Superior temporal gyrus (tissue), 1 donor: ENCODE measurements at regions not wholly inside any gene's neighbourhood (a gene's known extent, or its start where the extent isn't known, plus 50 kb on each side); places are given as distances from the start of the nearest gene placed in this dataset.
"Not testable (repeated sequence)": the region's sequence is repeated elsewhere in the genome, so short reads cannot be mapped to it uniquely, and the experiment has no call there.

Experiments used
- DNase-seq: peaks from one replicate; pipeline ENCODE4 v3.0.0-alpha.2; 2016; ENCODE audit errors: extremely low spot score

GRCh38 chr3:163468531-163469335 is 1609.6 kb downstream of the SI start:
- DNase-seq: no peak

- DNase-seq: no peak
Observed at GRCh38 chr3:163462446-163462845, 1615.8 kb downstream of the SI start.

DNA sequence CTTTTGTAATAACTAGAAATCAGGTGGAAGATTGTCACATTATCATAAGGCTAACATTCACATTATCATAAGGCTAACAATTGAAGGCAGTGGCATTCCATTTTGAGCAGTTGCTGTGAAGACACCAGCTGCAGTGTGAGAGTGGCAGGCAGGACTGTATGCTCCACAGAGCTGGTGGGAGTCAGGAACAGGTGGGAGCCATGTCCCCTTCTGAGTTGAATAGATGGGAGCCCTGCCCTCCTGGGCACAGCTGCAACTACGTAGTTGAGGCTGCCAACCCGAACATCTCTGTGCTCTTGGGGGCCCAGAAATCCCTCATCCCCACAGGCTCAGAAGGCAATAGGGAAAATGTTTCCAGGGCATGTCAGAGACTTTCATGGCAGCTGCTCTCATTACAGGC is 1627.6 kb downstream of the SI start:
- DNase-seq: no peak

DNA sequence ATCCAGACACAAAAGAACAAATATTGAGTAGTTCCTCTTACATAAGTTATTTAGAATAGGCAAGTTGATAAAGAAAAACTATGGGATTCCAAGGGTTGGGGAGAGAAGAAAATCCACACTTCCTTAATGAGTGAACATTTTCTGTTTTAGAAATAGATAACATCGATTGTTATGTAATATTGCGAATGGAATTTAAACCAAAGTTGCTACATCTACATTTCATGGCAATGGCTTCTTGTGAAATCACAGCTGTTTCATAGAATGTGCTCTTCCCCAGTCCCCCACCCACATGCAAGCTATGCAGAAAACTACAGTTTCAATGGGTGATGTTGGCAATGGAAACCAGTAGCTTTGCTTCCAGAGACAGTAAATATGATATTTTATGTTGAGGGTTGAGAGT is 1639.5 kb downstream of the SI start:
- no peak for DNase-seq

GRCh38 chr3:163422671-163423070 is 1655.6 kb downstream of the SI start:
- no peak for DNase-seq

- no peak for DNase-seq
Observed at GRCh38 chr3:163391407-163392181, 1686.7 kb downstream of the SI start.

DNA sequence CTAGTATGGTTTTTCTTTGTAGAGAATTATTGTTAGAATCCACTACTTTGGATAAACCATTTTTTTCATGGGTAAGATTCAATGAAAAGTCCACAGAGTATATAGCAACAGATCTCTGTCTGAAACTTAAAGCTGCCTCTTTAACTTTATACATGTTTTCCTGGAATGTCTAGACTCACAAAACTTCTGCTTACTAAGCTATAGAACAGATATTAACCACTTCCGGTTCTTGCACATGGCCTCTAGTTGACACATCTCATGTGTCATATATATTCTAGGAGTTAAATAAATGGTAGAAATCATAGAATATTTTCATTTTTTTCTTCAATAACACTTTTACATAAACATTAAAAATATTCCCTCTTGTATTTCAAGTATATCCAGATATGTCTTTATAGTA is 1693.9 kb downstream of the SI start:
- DNase-seq: no peak

- no peak for DNase-seq
Observed at GRCh38 chr3:163382183-163382582, 1696.1 kb downstream of the SI start.

DNA sequence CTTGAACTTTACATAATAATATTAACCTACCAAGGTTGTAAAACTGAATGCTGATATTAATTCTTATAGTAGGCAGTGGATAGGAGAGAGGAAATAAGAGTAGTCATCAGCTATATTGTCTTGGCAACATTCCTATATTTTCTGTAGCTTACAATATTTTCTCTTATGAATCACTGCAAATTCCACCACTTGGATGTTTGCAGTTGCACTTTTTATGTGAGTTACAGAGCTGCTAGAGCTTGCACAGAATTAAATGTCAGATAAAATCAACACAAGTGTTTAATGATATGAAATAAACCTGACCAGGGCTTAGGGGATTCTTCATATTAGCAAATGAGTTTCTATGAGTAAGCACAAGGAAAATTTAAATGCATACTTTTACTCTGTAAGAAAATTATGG is 1710.1 kb downstream of the SI start:
- DNase-seq: no peak

GRCh38 chr3:163364717-163365116 is 1713.6 kb downstream of the SI start:
- no peak for DNase-seq

- no peak for DNase-seq
Observed at GRCh38 chr3:163362151-163362550, 1716.1 kb downstream of the SI start.

- DNase-seq: not testable (repeated sequence)
Observed at GRCh38 chr3:163361357-163361878, 1716.9 kb downstream of the SI start.

GRCh38 chr3:163347944-163348343 is 1730.4 kb downstream of the SI start:
- DNase-seq: no peak

- no peak for DNase-seq
Observed at GRCh38 chr3:163335429-163335828, 1742.9 kb downstream of the SI start.

DNA sequence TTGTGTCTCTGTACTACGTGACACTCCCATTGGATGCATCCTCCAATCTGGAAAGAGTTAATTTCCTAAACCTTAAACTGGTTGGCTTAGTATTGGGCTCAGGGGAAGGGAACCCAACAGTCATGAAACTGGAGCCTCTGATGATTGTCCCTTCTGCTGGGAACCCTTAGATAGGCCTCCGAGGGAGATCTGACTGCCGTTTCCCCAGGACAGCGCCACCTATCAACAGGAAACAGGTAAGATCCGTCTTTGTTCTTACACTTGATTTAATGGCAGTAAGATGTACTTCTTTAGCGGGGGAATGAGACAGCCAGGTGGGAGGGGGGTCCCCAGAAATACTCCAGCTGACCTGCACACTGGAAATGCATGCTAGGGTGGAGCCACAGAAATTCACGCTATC is 1749.6 kb downstream of the SI start:
- DNase-seq: no peak

- DNase-seq: no peak
Observed at GRCh38 chr3:163327086-163327485, 1751.2 kb downstream of the SI start.

DNA sequence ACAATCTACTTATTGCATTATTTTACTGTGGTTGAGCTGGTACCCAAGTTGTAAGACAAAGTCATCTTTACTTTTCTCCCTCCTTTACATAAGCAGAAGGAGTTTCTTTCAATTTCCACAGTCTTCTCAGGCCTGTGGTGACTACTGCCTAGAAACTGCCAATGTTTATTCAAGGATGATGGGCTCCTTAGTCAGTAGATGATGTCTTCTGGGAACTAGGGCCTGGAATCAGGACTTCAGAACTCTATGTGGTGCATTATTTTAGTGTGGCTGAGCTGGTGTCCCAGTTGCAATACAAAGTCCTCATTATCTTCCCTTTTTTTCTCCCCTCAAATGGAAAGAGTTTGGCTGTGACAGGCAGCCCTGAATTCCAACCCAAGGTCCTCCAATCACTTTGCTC is 1762.5 kb downstream of the SI start:
- DNase-seq: no peak

GRCh38 chr3:163306405-163306804 is 1771.9 kb downstream of the SI start:
- DNase-seq: no peak

GRCh38 chr3:163273694-163274093 is 1777.1 kb downstream of the OTOL1 start:
- DNase-seq: no peak

DNA sequence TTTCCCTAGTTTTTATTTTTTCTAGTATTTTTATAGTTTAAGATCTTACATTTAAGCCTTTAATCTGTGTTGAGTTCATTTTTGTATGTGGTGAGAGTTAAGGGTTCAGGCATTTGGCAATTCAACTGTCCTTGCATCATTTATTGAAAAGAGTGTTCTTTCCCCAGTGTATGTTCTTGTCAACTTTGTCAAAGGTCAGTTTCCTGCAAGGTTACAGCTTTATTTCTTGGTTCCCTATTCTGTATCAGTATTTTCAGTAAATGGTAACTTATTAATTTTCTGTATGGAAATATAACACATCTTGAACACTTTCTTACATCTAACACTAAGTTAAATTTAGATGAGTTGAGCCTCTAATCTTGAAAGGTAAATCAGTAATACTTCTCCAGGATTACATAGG is 1770.1 kb downstream of the OTOL1 start:
- DNase-seq: no peak

- DNase-seq: no peak
Observed at GRCh38 chr3:163261618-163262017, 1765.0 kb downstream of the OTOL1 start.

- DNase-seq: no peak
Observed at GRCh38 chr3:163261056-163261455, 1764.4 kb downstream of the OTOL1 start.

- DNase-seq: no peak
Observed at GRCh38 chr3:163218336-163218735, 1721.7 kb downstream of the OTOL1 start.
